ENCODE measurements at regions not wholly inside any gene's neighbourhood (a gene's known extent, or its start where the extent isn't known, plus 50 kb on each side); places are given as distances from the start of the nearest gene placed in this dataset.

GRCh38 chr1:57794078-57794477 is 370.2 kb upstream of the DAB1 start:
- ATAC-seq = no peak
- 66 to 73% (median 72%) methylated on average over 2 of the region's 2 CpGs for WGBS, 4 donors

GRCh38 chr1:57791497-57791896 is 367.6 kb upstream of the DAB1 start:
- Histone ChIP-seq H3K27me3 (no peaks in the 10 kb centered on the region), H3K4me3 (no peak overlapping the region), H3K27ac (no peak overlapping the region), H3K4me1 (no peaks in the 10 kb centered on the region), H3K9me3 (no peaks in the 10 kb centered on the region), H3K36me3 (no peaks in the 10 kb centered on the region)
- DNase-seq (no peak), ATAC-seq (no peak)
- 72 to 82% (median 76%) methylated on average over 3 of the region's 3 CpGs for WGBS, 4 donors
- TF ChIP-seq POLR2A (IDR thresholded peaks at IDR 0.05) = no peak
- no peak for TF ChIP-seq CTCF (IDR thresholded peaks at IDR 0.05)
- intact Hi-C loops (cut with DNase I) = no loop called here

More at GRCh38 chr1:57794078-57794477, 370.2 kb upstream of the DAB1 start:
- no peaks in the 10 kb centered on the region for H3K27me3 ChIP-seq
- no peaks in the 10 kb centered on the region for H3K36me3 ChIP-seq
- intact Hi-C loops (cut with DNase I) = no loop called here
- H3K4me1 ChIP-seq = no peaks in the 10 kb centered on the region
- no peaks in the 10 kb centered on the region for H3K9me3 ChIP-seq
- no peak overlapping the region for H3K27ac ChIP-seq
- TF ChIP-seq CTCF (IDR thresholded peaks at IDR 0.05) (no peak), POLR2A (IDR thresholded peaks at IDR 0.05) (no peak)
- no peak for DNase-seq
- H3K4me3 ChIP-seq = no peak overlapping the region

- Histone ChIP-seq H3K9me3 (no peaks in the 10 kb centered on the region), H3K4me3 (no peak overlapping the region), H3K36me3 (no peaks in the 10 kb centered on the region), H3K27me3 (no peaks in the 10 kb centered on the region), H3K4me1 (no peaks in the 10 kb centered on the region), H3K27ac (no peak overlapping the region)
- 78 to 81% (median 80%) methylated on average over 5 of the region's 5 CpGs for WGBS, 4 donors
- intact Hi-C loops (cut with DNase I) = no loop called here
- TF ChIP-seq POLR2A (IDR thresholded peaks at IDR 0.05) (no peak), CTCF (IDR thresholded peaks at IDR 0.05) (no peak)
- ATAC-seq (no peak), DNase-seq (no peak)
Measured at GRCh38 chr1:57789936-57790335, 366.1 kb upstream of the DAB1 start.

- 32 to 52% (median 47%) methylated on average over 1 of the region's 1 CpG for WGBS, 4 donors
Measured at GRCh38 chr1:57788313-57788712, 364.5 kb upstream of the DAB1 start.

More at GRCh38 chr1:57788313-57788712, 364.5 kb upstream of the DAB1 start:
- H3K4me3 ChIP-seq = no peak overlapping the region
- intact Hi-C loops (cut with DNase I) = no loop called here
- DNase-seq = no peak
- no peaks in the 10 kb centered on the region for H3K36me3 ChIP-seq
- ATAC-seq = no peak
- H3K9me3 ChIP-seq = no peaks in the 10 kb centered on the region
- H3K27me3 ChIP-seq = no peaks in the 10 kb centered on the region
- TF ChIP-seq POLR2A (IDR thresholded peaks at IDR 0.05) (no peak), CTCF (IDR thresholded peaks at IDR 0.05) (no peak)
- no peaks in the 10 kb centered on the region for H3K4me1 ChIP-seq
- H3K27ac ChIP-seq = no peak overlapping the region
